ENCODE measurements at regions not wholly inside any gene's neighbourhood (a gene's known extent, or its start where the extent isn't known, plus 50 kb on each side); places are given as distances from the start of the nearest gene placed in this dataset.
A peak's percentile ranks its signal among the peaks of the same experiment; 100 is the strongest.

GRCh38 chr2:5365871-5366461 lies 326.2 kb upstream of the SOX11 start (continued):
- TF ChIP-seq ZGPAT (CRISPR knock-in tag; IDR thresholded peaks at IDR 0.05) (0 out of 2 replicates have a peak, but pooled peaks have one; percentile 28), SNAPC2 (CRISPR knock-in tag; IDR thresholded peaks at IDR 0.05) (no peak), ZNF441 (CRISPR knock-in tag; IDR thresholded peaks at IDR 0.05; ENCODE audit: borderline replicate concordance) (no peak), SALL1 (CRISPR knock-in tag; IDR thresholded peaks at IDR 0.05) (peak; percentile 36), ZSCAN9 (CRISPR knock-in tag; IDR thresholded peaks at IDR 0.05; ENCODE audit: borderline replicate concordance) (0 out of 2 replicates have a peak, but pooled peaks have one; percentile 51), ZFP91 (CRISPR knock-in tag; IDR thresholded peaks at IDR 0.05; ENCODE audit: borderline replicate concordance) (peak; percentile 25; the same call in 1 of the 2 replicates), SMYD3 (CRISPR knock-in tag; IDR thresholded peaks at IDR 0.05) (no peak), MBNL3 (CRISPR knock-in tag; conservative IDR thresholded peaks at IDR 0.05) (no peak), ELF3 (CRISPR knock-in tag; IDR thresholded peaks at IDR 0.05) (peak; percentile 56; the same call in 1 of the 2 replicates), XRCC5 (optimal IDR thresholded peaks at IDR 0.05; ENCODE audit: low read length) (peak; percentile 64), THAP9 (CRISPR knock-in tag; IDR thresholded peaks at IDR 0.05; ENCODE audit: borderline replicate concordance) (no peak), DMTF1 (CRISPR knock-in tag; IDR thresholded peaks at IDR 0.05) (no peak), FOXA1 (IDR thresholded peaks at IDR 0.05) (no peak), FOXA1 (CRISPR knock-in tag; IDR thresholded peaks at IDR 0.05) (0 out of 2 replicates have a peak, but pooled peaks have one; percentile 9), ZNF687 (CRISPR knock-in tag; IDR thresholded peaks at IDR 0.05) (peak; percentile 30; the same call in 1 of the 2 replicates)
